SK-N-MC (cell line): ENCODE measurements at regions not wholly inside any gene's neighbourhood (a gene's known extent, or its start where the extent isn't known, plus 50 kb on each side); places are given as distances from the start of the nearest gene placed in this dataset.

Experiments used
- DNase-seq: peaks from one replicate; pipeline ENCODE4 v3.0.0-alpha.2; 2011; ENCODE audit warnings: low read depth, low spot score
- H3K27ac ChIP-seq: fragments of 200-600 bp; sonication (generic); 2 replicates; pipeline ENCODE4 v1.5.1; 2016; ENCODE audit warnings: mixed run types
- H3K36me3 ChIP-seq: fragments of 200-600 bp; sonication (generic); 2 replicates; pipeline ENCODE4 v1.6.1; 2017; ENCODE audit warnings: antibody characterized with exemption, low read length, mixed read lengths; ENCODE audit not compliant: insufficient read depth
- H3K4me3 ChIP-seq: fragments of 200-600 bp; sonication (generic); 2 replicates; pipeline ENCODE4 v1.5.1; 2016
- H3K9ac ChIP-seq: fragments of 200-600 bp; sonication (generic); 2 replicates; pipeline ENCODE4 v1.8.0; 2017; ENCODE audit warnings: mixed run types, mixed read lengths; ENCODE audit not compliant: insufficient read length
- H3K9me3 ChIP-seq: fragments of 200-600 bp; sonication (generic); 2 replicates; pipeline ENCODE4 v1.6.1; 2017; ENCODE audit warnings: low read depth, mild to moderate bottlenecking, antibody characterized with exemption, low read length, moderate library complexity, mixed read lengths
- EZH2 ChIP-seq: fragments of 200-600 bp; sonication (generic); IDR thresholded peaks from one replicate; pipeline ENCODE4 v1.6.1; 2017; ENCODE audit warnings: antibody characterized with exemption
- FOXP2 ChIP-seq: optimal IDR thresholded peaks from 2 replicates; pipeline ENCODE3; 2011; ENCODE audit warnings: mild to moderate bottlenecking, moderate library complexity; ENCODE audit not compliant: insufficient read depth; ENCODE audit errors: extremely low read length, control extremely low read depth
- POLR2AphosphoS5 ChIP-seq: IDR thresholded peaks from 2 replicates; pipeline ENCODE4 v1.6.1; 2012; ENCODE audit warnings: mild to moderate bottlenecking, low read depth, low read length, borderline replicate concordance

DNA sequence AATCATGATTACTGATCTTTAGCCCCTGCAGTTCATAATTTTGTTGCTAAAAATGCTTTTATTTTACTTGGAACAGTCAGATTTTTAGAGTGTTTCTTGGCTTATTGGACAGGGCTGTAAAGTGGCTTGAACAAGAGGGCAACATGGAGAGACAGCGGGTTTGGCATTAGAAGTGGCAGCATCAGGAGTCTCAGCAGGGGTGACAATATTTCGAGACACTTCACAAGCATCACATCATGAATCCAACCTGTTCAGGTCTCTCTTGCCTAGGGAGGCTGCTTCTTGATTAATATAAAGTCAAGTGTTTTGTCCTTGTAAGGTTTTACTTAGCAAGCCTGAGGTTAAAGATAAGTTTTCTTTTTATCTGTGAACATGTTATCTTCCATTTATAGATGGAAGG, 2249.5 kb downstream of the LRRC4C start:
- no peaks in the 10 kb centered on the region for H3K36me3 ChIP-seq
- no peak for TF ChIP-seq EZH2
- TF ChIP-seq POLR2AphosphoS5, result no peak
- TF ChIP-seq FOXP2, result no peak
- H3K27ac ChIP-seq, result no peak overlapping the region
- H3K4me3 ChIP-seq, result no peak overlapping the region
- H3K9ac ChIP-seq, result no peak overlapping the region
- DNase-seq, result no peak
- no peaks in the 10 kb centered on the region for H3K9me3 ChIP-seq

DNA sequence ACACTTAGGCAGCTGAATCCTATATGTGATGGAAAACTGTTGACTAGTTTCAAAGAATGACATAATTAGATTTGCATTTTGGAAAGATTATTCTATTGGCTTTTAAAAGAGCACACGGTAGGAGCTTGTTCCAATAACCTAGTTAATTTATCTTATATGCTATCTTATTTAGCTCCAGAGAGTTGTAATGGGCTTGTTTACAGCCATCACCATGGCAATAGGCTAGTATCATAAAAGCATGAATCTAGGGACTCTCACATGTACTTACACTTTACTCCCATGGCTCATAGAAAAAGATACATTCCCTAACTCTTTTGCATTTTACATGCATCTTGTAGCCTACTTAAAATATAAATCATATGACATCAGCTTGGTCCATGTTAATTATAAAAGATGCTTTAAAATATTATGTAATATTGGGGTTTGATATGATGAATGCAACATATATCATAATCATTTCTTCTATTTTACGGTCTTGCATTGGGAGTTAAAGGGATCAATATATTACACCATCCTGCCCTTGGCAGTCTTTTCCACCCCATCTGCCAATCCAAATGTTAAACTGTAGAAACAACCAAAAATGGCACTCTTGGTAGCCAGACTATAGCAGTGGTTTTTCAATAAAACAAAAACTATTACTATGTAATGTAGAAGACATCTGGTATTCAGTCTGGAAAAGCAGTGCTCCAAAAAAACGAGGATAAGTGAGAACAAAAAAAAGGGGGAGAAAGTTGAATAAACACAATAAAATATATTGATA, 2254.0 kb downstream of the LRRC4C start:
- Histone ChIP-seq H3K9ac (no peak overlapping the region), H3K36me3 (no peaks in the 10 kb centered on the region), H3K27ac (no peak overlapping the region), H3K4me3 (no peak overlapping the region), H3K9me3 (no peaks in the 10 kb centered on the region)
- no peak for DNase-seq
- TF ChIP-seq EZH2 (no peak), POLR2AphosphoS5 (no peak), FOXP2 (no peak)

DNA sequence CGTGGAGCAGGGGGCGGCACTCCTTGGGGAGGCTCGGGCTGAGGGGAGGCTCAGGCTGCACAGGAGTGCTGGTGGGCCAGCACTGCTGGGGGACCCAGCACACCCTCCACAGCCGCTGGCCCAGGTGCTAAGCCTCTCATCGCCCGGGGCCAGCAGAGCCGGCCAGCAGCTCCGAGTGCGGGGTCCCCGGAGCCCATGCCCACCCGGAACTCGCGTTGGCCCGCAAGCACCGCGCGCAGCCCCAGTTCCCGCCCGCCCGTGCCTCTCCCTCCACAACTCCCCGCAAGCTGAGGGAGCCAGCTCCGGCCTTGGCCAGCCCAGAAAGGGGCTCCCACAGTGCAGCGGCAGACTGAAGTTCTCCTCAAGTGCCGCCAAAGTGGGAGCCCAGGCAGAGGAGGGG, 2266.8 kb downstream of the LRRC4C start:
- Histone ChIP-seq H3K9me3 (no peaks in the 10 kb centered on the region), H3K9ac (no peak overlapping the region), H3K4me3 (no peak overlapping the region), H3K27ac (no peak overlapping the region), H3K36me3 (no peaks in the 10 kb centered on the region)
- DNase-seq, result no peak
- TF ChIP-seq FOXP2, result no peak

DNA sequence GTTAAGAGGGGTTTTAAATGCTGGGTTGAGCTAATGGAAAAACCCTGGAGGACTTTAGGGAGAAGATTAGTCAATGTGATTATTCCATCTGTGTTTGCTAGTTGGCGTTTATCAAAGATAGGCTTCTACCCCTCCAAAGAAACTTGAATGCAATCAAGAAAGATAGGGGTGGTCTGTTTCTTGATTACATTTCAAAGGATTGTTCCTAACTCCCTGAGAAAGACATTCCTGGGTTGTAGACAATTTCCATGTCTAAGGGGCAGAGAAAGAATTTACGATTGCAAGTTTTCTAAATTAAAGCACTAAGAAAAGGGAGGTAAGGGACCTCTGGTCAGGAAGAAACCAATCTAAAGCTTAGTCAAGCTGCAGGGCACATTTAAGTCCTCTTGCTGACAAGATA, 2268.7 kb downstream of the LRRC4C start:
- DNase-seq, result no peak
- Histone ChIP-seq H3K9me3 (no peaks in the 10 kb centered on the region), H3K4me3 (no peak overlapping the region), H3K36me3 (no peaks in the 10 kb centered on the region), H3K27ac (no peak overlapping the region), H3K9ac (no peak overlapping the region)
- TF ChIP-seq POLR2AphosphoS5 (no peak), FOXP2 (no peak), EZH2 (no peak)

- no peak for DNase-seq
- Histone ChIP-seq H3K27ac (no peak overlapping the region), H3K9ac (no peak overlapping the region), H3K9me3 (no peaks in the 10 kb centered on the region), H3K36me3 (no peaks in the 10 kb centered on the region), H3K4me3 (no peak overlapping the region)
- TF ChIP-seq FOXP2 (no peak), EZH2 (no peak), POLR2AphosphoS5 (no peak)
Measured at GRCh38 chr11:39177678-39178077, 2281.8 kb downstream of the LRRC4C start.

DNA sequence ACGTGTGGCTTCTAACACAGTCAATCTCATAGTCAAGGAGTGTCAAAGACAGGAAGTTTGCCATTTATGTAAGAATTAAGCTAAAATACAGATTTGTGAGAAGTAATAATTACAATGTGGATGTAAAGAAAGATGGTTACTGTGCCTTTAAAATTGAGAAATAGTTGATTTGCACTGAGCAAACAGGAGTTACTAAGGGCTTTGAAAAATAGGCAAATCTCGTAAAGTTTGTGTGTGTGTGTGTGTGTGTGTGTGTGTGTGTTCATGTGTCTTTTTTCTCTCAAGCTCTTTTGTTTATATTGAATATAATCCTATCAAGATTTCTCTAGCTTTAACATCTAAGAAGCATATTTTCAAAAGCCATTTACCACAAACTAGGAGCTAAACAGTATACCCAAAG, 2284.5 kb downstream of the LRRC4C start:
- Histone ChIP-seq H3K9ac (no peak overlapping the region), H3K4me3 (no peak overlapping the region), H3K27ac (no peak overlapping the region), H3K9me3 (no peaks in the 10 kb centered on the region), H3K36me3 (no peaks in the 10 kb centered on the region)
- no peak for DNase-seq
- TF ChIP-seq EZH2 (no peak), POLR2AphosphoS5 (no peak), FOXP2 (no peak)

- Histone ChIP-seq H3K4me3 (no peak overlapping the region), H3K36me3 (no peaks in the 10 kb centered on the region), H3K27ac (no peak overlapping the region), H3K9ac (no peak overlapping the region), H3K9me3 (no peaks in the 10 kb centered on the region)
- TF ChIP-seq EZH2 (no peak), POLR2AphosphoS5 (no peak), FOXP2 (no peak)
- DNase-seq, result no peak
Measured at GRCh38 chr11:39174196-39174595, 2285.3 kb downstream of the LRRC4C start.

GRCh38 chr11:39165021-39165420, 2294.4 kb downstream of the LRRC4C start:
- H3K9ac ChIP-seq, result no peak overlapping the region
- H3K9me3 ChIP-seq, result no peaks in the 10 kb centered on the region
- TF ChIP-seq EZH2 (no peak), FOXP2 (no peak), POLR2AphosphoS5 (no peak)

DNA sequence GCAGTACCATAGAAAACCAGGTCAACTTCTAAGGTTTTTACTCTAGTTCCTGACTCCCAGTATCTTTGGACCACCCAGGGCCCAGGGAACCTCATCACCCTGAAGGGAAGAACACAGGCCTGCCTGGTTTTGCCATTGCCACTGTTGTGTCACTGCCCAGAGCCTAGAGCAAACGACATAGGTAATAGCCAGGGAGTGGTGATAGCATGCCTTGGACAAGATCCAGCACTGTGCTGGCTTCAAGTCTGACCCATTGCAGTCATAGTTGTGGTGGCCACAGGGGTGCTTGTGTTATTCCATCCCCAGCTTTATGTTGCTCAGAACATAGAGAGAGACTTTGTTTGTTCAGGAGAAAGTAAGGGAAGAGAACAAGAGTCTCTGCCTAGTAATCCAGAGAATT, 2310.2 kb downstream of the LRRC4C start:
- no peak for TF ChIP-seq POLR2AphosphoS5
- no peak for TF ChIP-seq FOXP2
- TF ChIP-seq EZH2, result no peak
- Histone ChIP-seq H3K27ac (no peak overlapping the region), H3K4me3 (no peak overlapping the region)

More at GRCh38 chr11:39165021-39165420, 2294.4 kb downstream of the LRRC4C start:
- Histone ChIP-seq H3K4me3 (no peak overlapping the region), H3K27ac (no peak overlapping the region), H3K36me3 (no peaks in the 10 kb centered on the region)
- no peak for DNase-seq

More for the DNA sequence above, 2310.2 kb downstream of the LRRC4C start:
- Histone ChIP-seq H3K9me3 (no peaks in the 10 kb centered on the region), H3K36me3 (no peaks in the 10 kb centered on the region), H3K9ac (no peak overlapping the region)
- no peak for DNase-seq
